GM12891 (cell line): ENCODE measurements at regions not wholly inside any gene's neighbourhood (a gene's known extent, or its start where the extent isn't known, plus 50 kb on each side); places are given as distances from the start of the nearest gene placed in this dataset.

ENCODE experiments used
- POLR2A ChIP-seq: IDR thresholded peaks from 2 replicates; pipeline ENCODE4 v1.6.1; 2011; ENCODE audit warnings: low read depth, low read length, control low read depth
- TAF1 ChIP-seq: IDR thresholded peaks from 2 replicates; pipeline ENCODE4 v1.6.1; 2011; ENCODE audit warnings: low read depth, low read length, control low read depth

- TF ChIP-seq POLR2A, result no peak
- TF ChIP-seq TAF1, result no peak
Measured at GRCh38 chr7:10644849-10645248, 328.8 kb upstream of the PHF14 start.
